Thyroid gland (tissue), 4 donors: ENCODE measurements at regions not wholly inside any gene's neighbourhood (a gene's known extent, or its start where the extent isn't known, plus 50 kb on each side); places are given as distances from the start of the nearest gene placed in this dataset.

Experiments used
- DNase-seq, 2 donors: peaks; one replicate each; pipeline ENCODE4 v3.0.0-alpha.2; 2019
- H3K27ac ChIP-seq, 3 donors: fragments of 200-600 bp; sonication (generic); 1 replicate in 2 of 3; 2 replicates in 1 of 3; pipeline ENCODE4 v1.5.1; 2016 to 2019; ENCODE audit warnings: mild to moderate bottlenecking in 1 of 3, moderate library complexity in 1 of 3
- H3K27me3 ChIP-seq: fragments of 200-600 bp; sonication (generic); one replicate; pipeline ENCODE4 v1.5.1; 2019
- H3K36me3 ChIP-seq, 2 donors: fragments of 200-600 bp; sonication (generic); one replicate each; pipeline ENCODE4 v1.5.1; 2016 to 2019
- H3K4me1 ChIP-seq, 2 donors: fragments of 200-600 bp; sonication (generic); one replicate each; pipeline ENCODE4 v1.5.1; 2017 to 2019
- H3K4me3 ChIP-seq, 3 donors: fragments of 200-600 bp; sonication (generic); replicated peaks in 1 of 3; 1 replicate in 2 of 3; 2 replicates in 1 of 3; pipeline ENCODE4 v1.5.1; 2016; ENCODE audit warnings: mild to moderate bottlenecking in 1 of 3
- H3K9me3 ChIP-seq: fragments of 200-600 bp; sonication (generic); one replicate; pipeline ENCODE4 v1.5.1; 2017
- POLR2A ChIP-seq, 2 donors: fragments of 450-650 bp; IDR thresholded peaks; one replicate each; pipeline ENCODE4 v1.6.1; 2017; ENCODE audit warnings: antibody characterized with exemption in 2 of 2, mild to moderate bottlenecking in 2 of 2, moderate library complexity in 1 of 2
- WGBS, 2 donors: methylation state at CpG; one replicate each; pipeline ENCODE4 v1.1.5; 2017; 5-methylcytosine and 5-hydroxymethylcytosine counted together
- intact Hi-C: fragments of 100-400 bp; cut with DNase I; formaldehyde crosslinking; loops from one replicate; pipeline ENCODE4 v1.15.1; 2023
- TF ChIP-seq, protein P1 (sequence below), 6 experiments: fragments of 200-600 bp in 3 of 6; fragments of 450-650 bp in 3 of 6; sonication (generic) in 3 of 6; IDR thresholded peaks; one replicate each; pipeline ENCODE4 v1.5.1; 2016 to 2019; ENCODE audit warnings: antibody characterized with exemption in 6 of 6, mild to moderate bottlenecking in 2 of 6, inconsistent platforms in 1 of 6, moderate library complexity in 1 of 6

DNA sequence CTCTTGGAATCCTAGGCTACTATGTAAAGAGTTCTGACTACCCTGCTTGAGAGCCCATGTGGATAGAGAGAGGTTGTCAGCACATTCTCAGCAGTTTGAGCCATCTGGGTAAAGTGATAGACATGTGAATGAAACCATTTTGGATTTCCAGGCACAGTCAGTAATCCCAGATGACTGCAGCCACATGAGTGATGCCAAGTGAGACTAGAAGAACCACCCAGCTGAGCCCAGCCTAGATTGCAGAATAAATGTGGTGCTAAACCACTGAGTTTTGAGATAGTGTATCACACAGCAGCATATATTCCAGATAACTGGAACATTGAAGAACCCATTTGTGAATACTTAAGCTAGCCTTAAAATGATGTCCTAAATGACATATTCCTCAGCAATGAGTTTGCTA is 166.2 kb downstream of the ATP6V1G3 start:
- H3K9me3 ChIP-seq, result no peaks in the 10 kb centered on the region
- no peaks in the 10 kb centered on the region for H3K36me3 ChIP-seq
- no peaks in the 10 kb centered on the region for H3K4me1 ChIP-seq
- TF ChIP-seq, protein P1, sequence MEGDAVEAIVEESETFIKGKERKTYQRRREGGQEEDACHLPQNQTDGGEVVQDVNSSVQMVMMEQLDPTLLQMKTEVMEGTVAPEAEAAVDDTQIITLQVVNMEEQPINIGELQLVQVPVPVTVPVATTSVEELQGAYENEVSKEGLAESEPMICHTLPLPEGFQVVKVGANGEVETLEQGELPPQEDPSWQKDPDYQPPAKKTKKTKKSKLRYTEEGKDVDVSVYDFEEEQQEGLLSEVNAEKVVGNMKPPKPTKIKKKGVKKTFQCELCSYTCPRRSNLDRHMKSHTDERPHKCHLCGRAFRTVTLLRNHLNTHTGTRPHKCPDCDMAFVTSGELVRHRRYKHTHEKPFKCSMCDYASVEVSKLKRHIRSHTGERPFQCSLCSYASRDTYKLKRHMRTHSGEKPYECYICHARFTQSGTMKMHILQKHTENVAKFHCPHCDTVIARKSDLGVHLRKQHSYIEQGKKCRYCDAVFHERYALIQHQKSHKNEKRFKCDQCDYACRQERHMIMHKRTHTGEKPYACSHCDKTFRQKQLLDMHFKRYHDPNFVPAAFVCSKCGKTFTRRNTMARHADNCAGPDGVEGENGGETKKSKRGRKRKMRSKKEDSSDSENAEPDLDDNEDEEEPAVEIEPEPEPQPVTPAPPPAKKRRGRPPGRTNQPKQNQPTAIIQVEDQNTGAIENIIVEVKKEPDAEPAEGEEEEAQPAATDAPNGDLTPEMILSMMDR (IDR thresholded peaks at IDR 0.05), result no peak
- TF ChIP-seq POLR2A (IDR thresholded peaks at IDR 0.05), result no peak
- no peak overlapping the region for H3K4me3 ChIP-seq
- no peak overlapping the region for H3K27ac ChIP-seq
- H3K27me3 ChIP-seq, result no peaks in the 10 kb centered on the region
- DNase-seq, result no peak
- intact Hi-C loops, result no loop called here

DNA sequence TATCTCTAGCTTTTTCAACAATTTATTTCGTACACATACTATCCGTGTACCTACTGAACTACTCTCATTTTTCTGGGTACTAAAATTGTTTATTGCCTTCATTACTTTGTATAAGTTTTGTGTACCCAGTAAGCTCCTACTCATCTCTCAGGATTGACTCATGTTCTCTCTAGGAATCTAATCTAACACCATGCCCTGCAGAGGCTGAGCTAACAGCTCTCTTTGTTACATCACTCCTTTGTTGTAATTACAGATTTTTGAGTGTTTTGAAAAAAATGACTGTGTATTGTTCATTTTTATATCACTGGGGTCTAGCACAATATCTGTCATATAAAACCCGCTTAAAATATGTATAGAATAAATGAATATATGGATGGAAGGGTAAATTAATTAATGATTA is 167.1 kb downstream of the ATP6V1G3 start:
- no peak for TF ChIP-seq POLR2A (IDR thresholded peaks at IDR 0.05)
- TF ChIP-seq, protein P1 (IDR thresholded peaks at IDR 0.05), result no peak
- Histone ChIP-seq H3K9me3 (no peaks in the 10 kb centered on the region), H3K27ac (no peak overlapping the region), H3K4me3 (no peak overlapping the region), H3K36me3 (no peaks in the 10 kb centered on the region), H3K4me1 (no peaks in the 10 kb centered on the region), H3K27me3 (no peaks in the 10 kb centered on the region)
- 89 to 90% methylated on average over 3 of the region's 3 CpGs for WGBS, 2 donors
- no peak for DNase-seq
- intact Hi-C loops, result no loop called here
